HFFc6 (cell line): ENCODE measurements at regions not wholly inside any gene's neighbourhood (a gene's known extent, or its start where the extent isn't known, plus 50 kb on each side); places are given as distances from the start of the nearest gene placed in this dataset.

ENCODE experiments used
- DNase-seq: peaks from one replicate; pipeline ENCODE4 v3.0.0-alpha.2; 2018
- H3K27ac Mint-ChIP-seq: 2 replicates; pipeline ENCODE4 v1.8.0; 2020; ENCODE audit warnings: mild to moderate bottlenecking, mixed read lengths
- H3K27me3 Mint-ChIP-seq: 2 replicates; pipeline ENCODE4 v1.8.0; 2021; ENCODE audit warnings: mild to moderate bottlenecking, moderate library complexity, mixed read lengths; ENCODE audit not compliant: insufficient read depth
- H3K36me3 Mint-ChIP-seq: 2 replicates; pipeline ENCODE4 v1.8.0; 2021; ENCODE audit warnings: low read depth, mixed read lengths
- H3K4me1 Mint-ChIP-seq: 2 replicates; pipeline ENCODE4 v1.8.0; 2020; ENCODE audit warnings: low read depth, mixed read lengths
- H3K4me3 Mint-ChIP-seq: 2 replicates; pipeline ENCODE4 v1.8.0; 2020; ENCODE audit warnings: mild to moderate bottlenecking, moderate library complexity, mixed read lengths
- H3K9me3 Mint-ChIP-seq: 2 replicates; pipeline ENCODE4 v1.8.0; 2020; ENCODE audit warnings: mild to moderate bottlenecking, mixed read lengths
- CTCF ChIP-seq: fragments of 200-600 bp; sonication (generic); IDR thresholded peaks from 2 replicates; pipeline ENCODE4 v1.5.0; 2021; ENCODE audit warnings: antibody characterized with exemption, mild to moderate bottlenecking

- Mint-ChIP-seq H3K36me3 (no peaks in the 10 kb centered on the region), H3K27ac (no peak overlapping the region), H3K9me3 (no peaks in the 10 kb centered on the region), H3K27me3 (no peaks in the 10 kb centered on the region; the same call in none of the 2 replicates), H3K4me3 (no peak overlapping the region), H3K4me1 (no peaks in the 10 kb centered on the region)
- no peak for TF ChIP-seq CTCF
- DNase-seq: no peak
These were observed 597.6 kb downstream of the SQOR start for GRCh38 chr15:46232471-46232870.

- no peak for DNase-seq
- Mint-ChIP-seq H3K4me3 (no peak overlapping the region), H3K36me3 (no peaks in the 10 kb centered on the region), H3K4me1 (no peaks in the 10 kb centered on the region), H3K27me3 (peaks cover 3% of the 10 kb centered on the region), H3K27ac (no peak overlapping the region), H3K9me3 (peaks cover 7% of the 10 kb centered on the region)
- TF ChIP-seq CTCF: no peak
These were observed 608.1 kb downstream of the SQOR start for GRCh38 chr15:46242935-46243334.

GRCh38 chr15:46251903-46252302, 617.1 kb downstream of the SQOR start:
- Mint-ChIP-seq H3K9me3 (peaks cover 6% of the 10 kb centered on the region), H3K4me1 (peaks cover 8% of the 10 kb centered on the region; the same call in 1 of the 2 replicates), H3K36me3 (no peaks in the 10 kb centered on the region), H3K4me3 (no peak overlapping the region), H3K27ac (no peak overlapping the region), H3K27me3 (no peaks in the 10 kb centered on the region)
- no peak for TF ChIP-seq CTCF
- DNase-seq: no peak

- Mint-ChIP-seq H3K9me3 (peaks cover 6% of the 10 kb centered on the region), H3K36me3 (peaks cover 5% of the 10 kb centered on the region; the same call in 1 of the 2 replicates), H3K27ac (no peak overlapping the region), H3K4me3 (no peak overlapping the region), H3K27me3 (no peaks in the 10 kb centered on the region), H3K4me1 (no peaks in the 10 kb centered on the region)
- DNase-seq: no peak
- TF ChIP-seq CTCF: no peak
These were observed 623.2 kb downstream of the SQOR start for GRCh38 chr15:46258056-46258455.

- DNase-seq: no peak
- Mint-ChIP-seq H3K9me3 (peaks cover 6% of the 10 kb centered on the region), H3K4me1 (no peaks in the 10 kb centered on the region), H3K4me3 (no peak overlapping the region), H3K27ac (no peak overlapping the region), H3K27me3 (no peaks in the 10 kb centered on the region), H3K36me3 (peaks cover 5% of the 10 kb centered on the region; the same call in 1 of the 2 replicates)
- TF ChIP-seq CTCF: no peak
These were observed 626.1 kb downstream of the SQOR start for GRCh38 chr15:46260937-46261336.
